ENCODE measurements at regions not wholly inside any gene's neighbourhood (a gene's known extent, or its start where the extent isn't known, plus 50 kb on each side); places are given as distances from the start of the nearest gene placed in this dataset.

DNA sequence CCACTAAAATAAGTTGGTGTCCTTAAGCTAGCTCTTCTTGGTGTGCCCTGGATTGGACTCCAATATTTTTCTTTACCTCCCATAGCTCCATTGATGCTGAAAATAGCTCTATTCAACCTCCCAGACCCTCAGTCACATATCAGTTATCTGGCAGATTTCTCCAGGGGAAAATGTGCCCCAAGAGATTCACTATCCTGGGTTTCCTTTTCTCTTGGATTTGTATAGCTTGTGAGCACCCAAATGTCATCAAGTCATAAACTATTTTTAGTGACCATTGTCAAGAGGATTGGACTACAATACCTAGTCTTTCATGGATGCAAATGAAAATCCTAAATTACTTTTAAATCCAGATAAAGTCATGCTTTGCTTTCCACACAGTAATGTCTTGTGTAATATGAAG lies 339.6 kb upstream of the FOXG1 start:
- Histone ChIP-seq H3K36me3 (replicated peaks in 1 of 2; ENCODE audit: control extremely low read depth in 1 of 2, control insufficient read depth in 1 of 2, extremely low read depth in 1 of 2, insufficient read depth in 2 of 2, low read length in 1 of 2) (no peaks in the 10 kb centered on the region), H3K27ac (ENCODE audit: low read length in 2 of 2) (no peak overlapping the region), H3K9ac (ENCODE audit: low read length) (no peak overlapping the region), H3K4me3 (ENCODE audit: control extremely low read depth in 1 of 5, extremely low read depth in 1 of 5, insufficient read depth in 1 of 5, low read depth in 2 of 5, low read length in 4 of 5) (no peak overlapping the region), H3K4me1 (ENCODE audit: control insufficient read depth in 2 of 2, insufficient read depth in 2 of 2, low read length in 2 of 2) (no peaks in the 10 kb centered on the region), H4K20me1 (ENCODE audit: control insufficient read depth, insufficient read depth, low read length, poor library complexity, severe bottlenecking) (no peaks in the 10 kb centered on the region), H3K79me2 (ENCODE audit: control insufficient read depth, insufficient read depth, low read length) (no peaks in the 10 kb centered on the region), H3K9me3 (ENCODE audit: control extremely low read depth in 1 of 3, control insufficient read depth in 2 of 3, insufficient read depth in 1 of 3, low read length in 2 of 3) (peaks cover 0 to 3% (median 0%) of the 10 kb centered on the region in 3 donors), H3K4me2 (replicated peaks; ENCODE audit: low read depth, low read length, poor library complexity, severe bottlenecking) (no peak overlapping the region), H2AFZ (ENCODE audit: insufficient read depth, low read depth, low read length, poor library complexity, severe bottlenecking) (no peak overlapping the region), H3K27me3 (replicated peaks in 1 of 4; ENCODE audit: control extremely low read depth in 1 of 4, control insufficient read depth in 3 of 4, insufficient read depth in 4 of 4, low read length in 3 of 4) (no peaks in the 10 kb centered on the region)
- intact Hi-C loops (cut with micrococcal nuclease) = no loop called here
- ChIA-PET CTCF (no interaction called here), POLR2A (no interaction called here)
- TF ChIP-seq, protein P1, sequence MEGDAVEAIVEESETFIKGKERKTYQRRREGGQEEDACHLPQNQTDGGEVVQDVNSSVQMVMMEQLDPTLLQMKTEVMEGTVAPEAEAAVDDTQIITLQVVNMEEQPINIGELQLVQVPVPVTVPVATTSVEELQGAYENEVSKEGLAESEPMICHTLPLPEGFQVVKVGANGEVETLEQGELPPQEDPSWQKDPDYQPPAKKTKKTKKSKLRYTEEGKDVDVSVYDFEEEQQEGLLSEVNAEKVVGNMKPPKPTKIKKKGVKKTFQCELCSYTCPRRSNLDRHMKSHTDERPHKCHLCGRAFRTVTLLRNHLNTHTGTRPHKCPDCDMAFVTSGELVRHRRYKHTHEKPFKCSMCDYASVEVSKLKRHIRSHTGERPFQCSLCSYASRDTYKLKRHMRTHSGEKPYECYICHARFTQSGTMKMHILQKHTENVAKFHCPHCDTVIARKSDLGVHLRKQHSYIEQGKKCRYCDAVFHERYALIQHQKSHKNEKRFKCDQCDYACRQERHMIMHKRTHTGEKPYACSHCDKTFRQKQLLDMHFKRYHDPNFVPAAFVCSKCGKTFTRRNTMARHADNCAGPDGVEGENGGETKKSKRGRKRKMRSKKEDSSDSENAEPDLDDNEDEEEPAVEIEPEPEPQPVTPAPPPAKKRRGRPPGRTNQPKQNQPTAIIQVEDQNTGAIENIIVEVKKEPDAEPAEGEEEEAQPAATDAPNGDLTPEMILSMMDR (IDR thresholded peaks at IDR 0.05) = no peak
- no peak for TF ChIP-seq EZH2 (IDR thresholded peaks at IDR 0.05; ENCODE audit: borderline replicate concordance, insufficient read depth, low read depth, low read length, poor library complexity, severe bottlenecking)
- H3K27me3 Mint-ChIP-seq = no peaks in the 10 kb centered on the region
- DNase-seq (no peak), ATAC-seq (ENCODE audit: low read depth) (no peak)
- H3K27ac Mint-ChIP-seq = no peak overlapping the region
- H3K4me1 Mint-ChIP-seq = no peaks in the 10 kb centered on the region
- peaks cover 3% of the 10 kb centered on the region for H3K9me3 Mint-ChIP-seq (ENCODE audit: insufficient read depth)
- H3K4me3 Mint-ChIP-seq = no peak overlapping the region

DNA sequence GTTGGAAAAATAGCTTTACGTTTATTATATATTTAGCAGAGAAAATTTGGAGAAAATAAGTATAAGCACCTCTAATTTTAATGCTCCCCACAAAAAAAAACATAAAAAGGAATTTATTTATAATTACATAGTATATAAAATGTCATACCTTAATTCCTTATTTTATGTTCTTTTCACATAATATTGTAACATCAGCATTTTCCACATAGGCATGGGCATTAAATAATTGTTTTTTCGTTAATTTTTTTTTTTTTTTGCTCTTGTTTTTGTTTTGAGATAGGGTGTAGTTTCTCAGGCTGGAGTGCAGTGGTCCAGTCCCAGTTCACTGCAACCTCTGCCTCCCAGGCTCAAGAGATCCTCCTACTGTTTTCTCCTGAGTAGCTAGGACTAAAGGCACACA lies 329.8 kb upstream of the FOXG1 start:
- DNase-seq (no peak), ATAC-seq (ENCODE audit: low read depth) (no peak)
- intact Hi-C loops (cut with micrococcal nuclease) = no loop called here
- Histone ChIP-seq H3K9me3 (ENCODE audit: control extremely low read depth in 1 of 3, control insufficient read depth in 2 of 3, insufficient read depth in 1 of 3, low read length in 2 of 3) (peaks cover 0 to 4% (median 2%) of the 10 kb centered on the region in 3 donors), H3K27ac (ENCODE audit: low read length in 2 of 2) (no peak overlapping the region), H3K9ac (ENCODE audit: low read length) (no peak overlapping the region), H3K27me3 (replicated peaks in 1 of 4; ENCODE audit: control extremely low read depth in 1 of 4, control insufficient read depth in 3 of 4, insufficient read depth in 4 of 4, low read length in 3 of 4) (no peaks in the 10 kb centered on the region), H3K4me3 (ENCODE audit: control extremely low read depth in 1 of 5, extremely low read depth in 1 of 5, insufficient read depth in 1 of 5, low read depth in 2 of 5, low read length in 4 of 5) (no peak overlapping the region), H2AFZ (ENCODE audit: insufficient read depth, low read depth, low read length, poor library complexity, severe bottlenecking) (no peak overlapping the region), H3K4me2 (replicated peaks; ENCODE audit: low read depth, low read length, poor library complexity, severe bottlenecking) (no peak overlapping the region), H3K36me3 (replicated peaks in 1 of 2; ENCODE audit: control extremely low read depth in 1 of 2, control insufficient read depth in 1 of 2, extremely low read depth in 1 of 2, insufficient read depth in 2 of 2, low read length in 1 of 2) (no peaks in the 10 kb centered on the region), H3K79me2 (ENCODE audit: control insufficient read depth, insufficient read depth, low read length) (no peaks in the 10 kb centered on the region), H3K4me1 (ENCODE audit: control insufficient read depth in 2 of 2, insufficient read depth in 2 of 2, low read length in 2 of 2) (no peaks in the 10 kb centered on the region), H4K20me1 (ENCODE audit: control insufficient read depth, insufficient read depth, low read length, poor library complexity, severe bottlenecking) (no peaks in the 10 kb centered on the region)
- Mint-ChIP-seq H3K4me3 (no peak overlapping the region), H3K27ac (no peak overlapping the region), H3K27me3 (no peaks in the 10 kb centered on the region), H3K4me1 (no peaks in the 10 kb centered on the region), H3K9me3 (ENCODE audit: insufficient read depth) (peaks cover 6% of the 10 kb centered on the region)
- TF ChIP-seq, protein P1 (IDR thresholded peaks at IDR 0.05) = no peak
- no peak for TF ChIP-seq EZH2 (IDR thresholded peaks at IDR 0.05; ENCODE audit: borderline replicate concordance, insufficient read depth, low read depth, low read length, poor library complexity, severe bottlenecking)
- ChIA-PET CTCF (no interaction called here), POLR2A (no interaction called here)
- WGBS (ENCODE audit: insufficient coverage) = no CpG with 5 or more reads among the region's 2 CpGs
